Tibial artery (tissue), 4 donors: ENCODE measurements at regions not wholly inside any gene's neighbourhood (a gene's known extent, or its start where the extent isn't known, plus 50 kb on each side); places are given as distances from the start of the nearest gene placed in this dataset.

Experiments
- DNase-seq, 2 donors: peaks; one replicate each; pipeline ENCODE4 v3.0.0-alpha.2; 2019
- H3K27ac ChIP-seq, 2 donors: fragments of 200-600 bp; sonication (generic) in 1 of 2; 1 replicate in 1 of 2; 2 replicates in 1 of 2; pipeline ENCODE4 v1.5.1; 2018 to 2019; ENCODE audit warnings: mild to moderate bottlenecking in 1 of 2
- H3K27me3 ChIP-seq, 2 donors: fragments of 200-600 bp; sonication (generic) in 1 of 2; one replicate each; pipeline versions ENCODE4 v1.5.1 to v1.6.0; 2016 to 2019
- H3K36me3 ChIP-seq, 3 donors: fragments of 200-600 bp; sonication (generic) in 2 of 3; one replicate each; pipeline ENCODE4 v1.5.1; 2016 to 2019; ENCODE audit warnings: mild to moderate bottlenecking in 2 of 3
- H3K4me1 ChIP-seq, 4 donors: fragments of 200-600 bp; sonication (generic) in 2 of 4; 1 replicate in 3 of 4; 2 replicates in 1 of 4; pipeline ENCODE4 v1.5.1; 2016 to 2019
- H3K4me3 ChIP-seq, 2 donors: fragments of 200-600 bp; sonication (generic) in 1 of 2; 1 replicate in 1 of 2; 2 replicates in 1 of 2; pipeline ENCODE4 v1.5.1; 2018 to 2019; ENCODE audit warnings: mild to moderate bottlenecking in 2 of 2
- H3K9me3 ChIP-seq, 3 donors: fragments of 200-600 bp; sonication (generic) in 1 of 3; one replicate each; pipeline ENCODE4 v1.5.1; 2016 to 2019
- intact Hi-C: fragments of 100-400 bp; cut with DNase I; formaldehyde crosslinking; loops from one replicate; pipeline ENCODE4 v1.15.0; 2023; ENCODE audit warnings: low total_unique reads
- TF ChIP-seq, protein P1 (sequence below), 2 experiments: fragments of 200-600 bp in 1 of 2; fragments of 450-650 bp in 1 of 2; IDR thresholded peaks; one replicate each; pipeline ENCODE4 v1.5.1; 2017 to 2019; ENCODE audit warnings: antibody characterized with exemption in 2 of 2, mild to moderate bottlenecking in 1 of 2, moderate library complexity in 1 of 2

DNA sequence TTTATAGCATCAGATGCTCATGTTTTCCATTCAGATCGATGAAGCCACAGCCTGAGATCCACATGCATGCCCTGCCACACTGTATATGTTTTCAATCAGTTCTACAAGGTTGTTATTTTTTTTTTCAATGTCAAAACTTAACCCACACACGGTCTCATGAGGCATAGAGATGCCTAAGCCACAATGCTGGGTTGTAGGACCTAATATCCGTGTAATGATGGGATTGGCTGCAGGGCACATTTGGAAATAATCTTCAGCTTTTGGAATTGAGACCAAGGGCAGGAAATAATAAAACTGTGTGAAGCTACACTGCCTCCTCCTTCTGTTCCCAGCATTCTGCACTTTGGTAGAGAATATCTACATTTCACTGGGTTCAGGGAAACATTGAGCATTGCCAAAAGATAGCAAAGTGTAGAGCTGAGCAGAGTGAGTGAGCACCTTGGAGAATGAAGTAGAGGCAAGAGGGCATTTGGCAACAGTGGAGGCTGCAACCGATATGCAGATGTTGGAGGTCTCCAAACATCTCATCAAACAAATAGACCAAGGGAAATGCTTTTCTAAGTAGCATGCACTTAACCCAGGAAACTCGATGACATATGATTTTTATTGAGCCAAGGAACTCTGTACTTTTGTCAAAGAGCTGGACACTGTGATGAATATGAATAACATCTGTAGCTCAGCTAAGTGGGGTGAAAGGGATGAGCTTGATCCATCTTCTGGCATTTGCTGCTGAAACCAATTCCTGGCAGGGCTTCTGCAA is 176.7 kb downstream of the LYPLAL1 start:
- peaks cover 0 to 3% (median 0%) of the 10 kb centered on the region in 3 donors for H3K9me3 ChIP-seq
- peaks cover 0 to 24% (median 10%) of the 10 kb centered on the region in 4 donors for H3K4me1 ChIP-seq
- H3K27me3 ChIP-seq, result no peaks in the 10 kb centered on the region
- no peak for DNase-seq
- H3K4me3 ChIP-seq, result no peak overlapping the region
- intact Hi-C loops, result no loop called here
- no peak overlapping the region for H3K27ac ChIP-seq
- TF ChIP-seq, protein P1, sequence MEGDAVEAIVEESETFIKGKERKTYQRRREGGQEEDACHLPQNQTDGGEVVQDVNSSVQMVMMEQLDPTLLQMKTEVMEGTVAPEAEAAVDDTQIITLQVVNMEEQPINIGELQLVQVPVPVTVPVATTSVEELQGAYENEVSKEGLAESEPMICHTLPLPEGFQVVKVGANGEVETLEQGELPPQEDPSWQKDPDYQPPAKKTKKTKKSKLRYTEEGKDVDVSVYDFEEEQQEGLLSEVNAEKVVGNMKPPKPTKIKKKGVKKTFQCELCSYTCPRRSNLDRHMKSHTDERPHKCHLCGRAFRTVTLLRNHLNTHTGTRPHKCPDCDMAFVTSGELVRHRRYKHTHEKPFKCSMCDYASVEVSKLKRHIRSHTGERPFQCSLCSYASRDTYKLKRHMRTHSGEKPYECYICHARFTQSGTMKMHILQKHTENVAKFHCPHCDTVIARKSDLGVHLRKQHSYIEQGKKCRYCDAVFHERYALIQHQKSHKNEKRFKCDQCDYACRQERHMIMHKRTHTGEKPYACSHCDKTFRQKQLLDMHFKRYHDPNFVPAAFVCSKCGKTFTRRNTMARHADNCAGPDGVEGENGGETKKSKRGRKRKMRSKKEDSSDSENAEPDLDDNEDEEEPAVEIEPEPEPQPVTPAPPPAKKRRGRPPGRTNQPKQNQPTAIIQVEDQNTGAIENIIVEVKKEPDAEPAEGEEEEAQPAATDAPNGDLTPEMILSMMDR (IDR thresholded peaks at IDR 0.05), result no peak
- no peaks in the 10 kb centered on the region for H3K36me3 ChIP-seq

DNA sequence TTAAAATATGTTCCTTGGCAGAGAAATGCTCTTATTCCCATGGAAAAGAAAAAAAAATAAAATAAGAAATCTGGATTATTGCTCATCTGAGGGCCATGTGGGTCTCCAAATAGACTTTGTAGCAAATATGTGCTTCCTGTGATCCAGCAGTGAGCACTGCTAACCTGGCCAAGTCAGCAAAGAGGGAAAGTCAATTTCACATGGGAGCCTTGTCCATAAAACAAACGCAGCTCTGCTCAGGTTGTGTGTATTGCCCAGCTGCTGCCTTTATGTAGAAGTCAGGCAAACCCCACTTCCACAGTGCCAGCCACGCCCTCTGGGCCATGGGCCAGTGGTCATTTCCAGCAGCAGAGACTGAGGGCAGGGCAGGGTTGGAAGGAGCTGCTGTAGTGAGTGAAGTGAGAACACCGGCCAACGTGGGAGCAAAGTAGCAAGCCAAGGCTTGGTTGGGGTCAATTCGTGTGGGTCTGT is 174.3 kb downstream of the LYPLAL1 start:
- intact Hi-C loops, result no loop called here
- Histone ChIP-seq H3K27me3 (no peaks in the 10 kb centered on the region), H3K9me3 (peaks cover 0 to 5% (median 0%) of the 10 kb centered on the region in 3 donors), H3K4me1 (peaks cover 0 to 25% (median 10%) of the 10 kb centered on the region in 4 donors), H3K27ac (peak overlapping the region; percentile 20 to 22), H3K4me3 (no peak overlapping the region), H3K36me3 (no peaks in the 10 kb centered on the region)
- DNase-seq, result peak; percentile 42 to 78
- TF ChIP-seq, protein P1 (IDR thresholded peaks at IDR 0.05), result no peak

DNA sequence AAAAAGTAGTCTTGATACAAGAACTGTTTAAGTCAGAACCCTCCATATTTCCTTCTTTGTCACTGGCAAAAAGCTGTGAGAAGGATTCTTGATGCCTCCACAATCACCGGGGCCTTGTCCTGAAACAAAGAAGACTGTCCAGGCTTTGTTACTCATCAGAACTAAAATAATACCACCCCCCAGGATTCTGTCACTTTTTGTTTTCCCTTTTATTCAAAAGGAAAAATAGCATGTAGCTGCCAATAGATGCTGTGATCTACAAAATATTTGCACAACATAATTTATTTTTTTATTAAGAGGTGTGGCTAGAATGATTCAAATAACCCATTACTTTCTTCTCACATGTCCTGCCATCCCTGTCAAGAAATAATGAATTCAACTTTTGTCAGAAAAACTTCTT is 173.7 kb downstream of the LYPLAL1 start:
- no peak for DNase-seq
- intact Hi-C loops, result no loop called here
- H3K36me3 ChIP-seq, result no peaks in the 10 kb centered on the region
- peaks cover 0 to 5% (median 0%) of the 10 kb centered on the region in 3 donors for H3K9me3 ChIP-seq
- TF ChIP-seq, protein P1 (IDR thresholded peaks at IDR 0.05), result no peak
- no peaks in the 10 kb centered on the region for H3K27me3 ChIP-seq
- H3K27ac ChIP-seq, result peak overlapping the region; percentile 20 to 22
- peaks cover 0 to 25% (median 10%) of the 10 kb centered on the region in 4 donors for H3K4me1 ChIP-seq
- H3K4me3 ChIP-seq, result no peak overlapping the region

DNA sequence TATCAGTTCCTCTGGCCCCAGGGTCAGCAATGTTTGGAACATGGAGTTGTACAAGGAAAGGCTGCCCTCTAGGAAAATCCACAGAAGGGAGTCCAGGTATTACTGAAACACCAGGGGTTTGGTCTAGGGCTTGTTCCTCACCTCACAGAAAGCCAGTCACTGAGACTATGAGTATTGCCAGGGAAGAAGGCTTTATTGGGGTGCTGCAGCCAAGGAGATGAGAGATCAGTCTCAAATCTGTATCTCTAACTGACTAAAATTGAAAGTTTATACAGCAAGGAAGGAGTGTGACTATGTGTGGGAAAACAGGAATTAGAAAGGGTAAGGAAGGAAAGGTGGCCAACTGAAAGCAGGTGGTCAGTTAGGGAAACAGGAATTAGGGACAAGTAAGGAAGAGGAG is 172.3 kb downstream of the LYPLAL1 start:
- H3K9me3 ChIP-seq, result peaks cover 0 to 5% (median 0%) of the 10 kb centered on the region in 3 donors
- no peaks in the 10 kb centered on the region for H3K36me3 ChIP-seq
- H3K27me3 ChIP-seq, result no peaks in the 10 kb centered on the region
- DNase-seq, result no peak
- peaks cover 0 to 25% (median 10%) of the 10 kb centered on the region in 4 donors for H3K4me1 ChIP-seq
- TF ChIP-seq, protein P1 (IDR thresholded peaks at IDR 0.05), result no peak
- no peak overlapping the region for H3K4me3 ChIP-seq
- intact Hi-C loops, result no loop called here
- no peak overlapping the region for H3K27ac ChIP-seq

DNA sequence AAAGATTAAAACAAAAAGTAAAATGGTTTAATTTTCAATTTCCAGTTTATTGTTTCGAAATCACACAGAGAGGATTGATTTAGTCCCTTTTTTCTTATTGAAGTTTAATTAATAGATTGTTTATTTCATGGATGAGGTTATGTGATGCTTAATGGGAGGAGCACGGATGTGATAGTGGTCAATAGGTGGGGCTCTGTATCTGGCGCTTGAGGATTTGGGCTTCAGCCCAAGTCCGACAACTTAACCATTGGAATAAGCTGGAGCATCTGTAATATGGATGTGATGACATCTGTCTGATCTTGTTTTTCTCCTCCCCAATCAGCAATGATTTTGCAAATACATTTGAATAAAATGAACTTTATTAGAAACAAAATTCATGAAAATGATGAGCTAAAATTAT is 169.2 kb downstream of the LYPLAL1 start:
- H3K27ac ChIP-seq, result no peak overlapping the region
- intact Hi-C loops, result no loop called here
- TF ChIP-seq, protein P1 (IDR thresholded peaks at IDR 0.05), result no peak
- peaks cover 0 to 24% (median 6%) of the 10 kb centered on the region in 4 donors for H3K4me1 ChIP-seq
- H3K36me3 ChIP-seq, result no peaks in the 10 kb centered on the region
- H3K4me3 ChIP-seq, result no peak overlapping the region
- peaks cover 0 to 5% (median 0%) of the 10 kb centered on the region in 3 donors for H3K9me3 ChIP-seq
- DNase-seq, result no peak
- no peaks in the 10 kb centered on the region for H3K27me3 ChIP-seq
